PC-9 (cell line): ENCODE measurements at regions not wholly inside any gene's neighbourhood (a gene's known extent, or its start where the extent isn't known, plus 50 kb on each side); places are given as distances from the start of the nearest gene placed in this dataset.

Source experiments
- BruUV-seq: library from RNA; stranded (reverse); fragments of 400-500 nt; replicated peaks from 2 replicates; lab custom pipeline; 2021; lab: Mats Ljungman, UMichigan
- CTCF ChIA-PET: fragments of 300-600 bp; sonication (Branson Sonifier 250); formaldehyde crosslinking; loops from one replicate; lab custom pipeline; 2022; ENCODE audit warnings: antibody characterized with exemption; lab: Charles Lee
- POLR2A ChIA-PET: fragments of 300-600 bp; sonication (Branson Sonifier 250); formaldehyde crosslinking; loops from one replicate; lab custom pipeline; 2022; ENCODE audit warnings: antibody characterized with exemption; ENCODE audit not compliant: unreplicated experiment; lab: Charles Lee
- DNase-seq, 2 experiments: peaks; one replicate each; pipeline versions ENCODE4 v3.0.0 to v3.0.0-alpha.2; 2015 to 2022; ENCODE audit warnings: mixed read lengths in 1 of 2
- H2AFZ ChIP-seq: fragments of 200-600 bp; sonication (generic); 2 replicates; pipeline ENCODE4 v1.8.1; 2017; ENCODE audit warnings: antibody characterized with exemption
- H3F3A ChIP-seq: fragments of 200-600 bp; sonication (generic); 2 replicates; pipeline ENCODE4 v1.8.1; 2017; ENCODE audit warnings: antibody characterized with exemption, mild to moderate bottlenecking, low read depth; ENCODE audit not compliant: insufficient read depth
- H3K27ac ChIP-seq: fragments of 200-600 bp; sonication (generic); 2 replicates; pipeline ENCODE4 v1.6.1; 2016; ENCODE audit warnings: mixed run types
- H3K27me3 ChIP-seq: fragments of 200-600 bp; sonication (generic); 2 replicates; pipeline ENCODE4 v1.6.1; 2016; ENCODE audit warnings: low read depth, mixed run types; ENCODE audit not compliant: insufficient read depth
- H3K36me3 ChIP-seq: fragments of 200-600 bp; sonication (generic); 2 replicates; pipeline ENCODE4 v1.6.1; 2016; ENCODE audit warnings: low read depth, mixed run types
- H3K4me1 ChIP-seq: fragments of 200-600 bp; sonication (generic); replicated peaks from 2 replicates; pipeline ENCODE4 v1.6.1; 2016; ENCODE audit warnings: mixed run types; ENCODE audit not compliant: insufficient read depth
- H3K4me2 ChIP-seq: fragments of 200-600 bp; sonication (generic); 2 replicates; pipeline ENCODE4 v1.6.1; 2017; ENCODE audit warnings: mixed run types
- H3K4me3 ChIP-seq: fragments of 200-600 bp; sonication (generic); 2 replicates; pipeline ENCODE4 v1.6.1; 2016; ENCODE audit warnings: mixed run types
- H3K79me2 ChIP-seq: fragments of 200-600 bp; sonication (generic); 2 replicates; pipeline ENCODE4 v1.6.1; 2017; ENCODE audit warnings: low read depth, mixed run types
- H3K9me2 ChIP-seq: fragments of 200-600 bp; sonication (generic); 2 replicates; pipeline ENCODE4 v1.8.1; 2017; ENCODE audit warnings: mild to moderate bottlenecking; ENCODE audit not compliant: insufficient read depth
- H3K9me3 ChIP-seq: fragments of 200-600 bp; sonication (generic); 2 replicates; pipeline ENCODE4 v1.8.1; 2016; ENCODE audit warnings: low read depth; ENCODE audit not compliant: insufficient read depth
- H4K20me1 ChIP-seq: fragments of 200-600 bp; sonication (generic); 2 replicates; pipeline ENCODE4 v1.8.1; 2017; ENCODE audit not compliant: insufficient read depth
- EZH2 ChIP-seq: fragments of 200-600 bp; sonication (generic); IDR thresholded peaks from 2 replicates; pipeline ENCODE4 v1.8.0; 2017; ENCODE audit warnings: antibody characterized with exemption, low read depth
- intact Hi-C: fragments of 100-400 bp; cut with micrococcal nuclease; formaldehyde crosslinking; loops from one replicate; pipeline ENCODE4 v1.10.0; 2022; ENCODE audit not compliant: unreplicated experiment
- TF ChIP-seq, protein P1 (sequence below): fragments of 200-600 bp; sonication (generic); conservative IDR thresholded peaks from 2 replicates; pipeline ENCODE4 v1.6.1; 2017; ENCODE audit warnings: mixed run types, antibody characterized with exemption, mild to moderate bottlenecking, moderate library complexity

DNA sequence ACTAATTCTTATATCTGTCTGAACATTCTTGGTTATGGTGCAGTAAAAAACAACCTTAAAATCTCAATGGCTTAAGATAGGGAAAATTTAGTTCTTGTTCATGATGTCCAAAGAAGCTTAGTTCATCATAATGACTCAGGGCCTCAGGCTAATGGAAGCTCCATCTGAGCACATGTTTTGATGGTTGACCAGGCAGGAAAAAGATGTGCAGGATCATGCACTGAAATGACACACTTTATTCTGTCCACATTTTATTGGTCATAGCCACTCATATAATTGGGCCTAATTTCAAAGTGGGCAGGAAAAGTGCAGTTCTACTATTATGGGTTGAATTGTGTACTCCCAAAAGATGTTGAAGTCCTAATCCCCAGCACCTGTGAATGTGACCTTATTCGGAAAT is 198.2 kb downstream of the CENPF start:
- H2AFZ ChIP-seq, result no peak overlapping the region
- POLR2A ChIA-PET, result no interaction called here
- H4K20me1 ChIP-seq, result no peaks in the 10 kb centered on the region
- no peaks in the 10 kb centered on the region; the same call in 1 of the 2 replicates for H3K9me2 ChIP-seq
- peaks cover 7% of the 10 kb centered on the region; the same call in 1 of the 2 replicates for H3K9me3 ChIP-seq
- H3K27me3 ChIP-seq, result no peaks in the 10 kb centered on the region
- no peaks in the 10 kb centered on the region for H3F3A ChIP-seq
- intact Hi-C loops, result loop anchor here (10.0 kb wide), 1 partner anchor 724 kb away; no protein-coding TSS in a partner anchor
- DNase-seq, result no peak
- H3K4me1 ChIP-seq, result no peaks in the 10 kb centered on the region
- H3K36me3 ChIP-seq, result no peaks in the 10 kb centered on the region
- CTCF ChIA-PET, result no interaction called here
- no peaks in the 10 kb centered on the region for H3K79me2 ChIP-seq
- BruUV-seq, result no TSS peak
- H3K27ac ChIP-seq, result no peak overlapping the region
- TF ChIP-seq, protein P1, sequence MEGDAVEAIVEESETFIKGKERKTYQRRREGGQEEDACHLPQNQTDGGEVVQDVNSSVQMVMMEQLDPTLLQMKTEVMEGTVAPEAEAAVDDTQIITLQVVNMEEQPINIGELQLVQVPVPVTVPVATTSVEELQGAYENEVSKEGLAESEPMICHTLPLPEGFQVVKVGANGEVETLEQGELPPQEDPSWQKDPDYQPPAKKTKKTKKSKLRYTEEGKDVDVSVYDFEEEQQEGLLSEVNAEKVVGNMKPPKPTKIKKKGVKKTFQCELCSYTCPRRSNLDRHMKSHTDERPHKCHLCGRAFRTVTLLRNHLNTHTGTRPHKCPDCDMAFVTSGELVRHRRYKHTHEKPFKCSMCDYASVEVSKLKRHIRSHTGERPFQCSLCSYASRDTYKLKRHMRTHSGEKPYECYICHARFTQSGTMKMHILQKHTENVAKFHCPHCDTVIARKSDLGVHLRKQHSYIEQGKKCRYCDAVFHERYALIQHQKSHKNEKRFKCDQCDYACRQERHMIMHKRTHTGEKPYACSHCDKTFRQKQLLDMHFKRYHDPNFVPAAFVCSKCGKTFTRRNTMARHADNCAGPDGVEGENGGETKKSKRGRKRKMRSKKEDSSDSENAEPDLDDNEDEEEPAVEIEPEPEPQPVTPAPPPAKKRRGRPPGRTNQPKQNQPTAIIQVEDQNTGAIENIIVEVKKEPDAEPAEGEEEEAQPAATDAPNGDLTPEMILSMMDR, result no peak
- TF ChIP-seq EZH2, result no peak
- no peak overlapping the region for H3K4me2 ChIP-seq
- no peak overlapping the region for H3K4me3 ChIP-seq

GRCh38 chr1:214808845-214809460 is 206.0 kb downstream of the CENPF start:
- no peaks in the 10 kb centered on the region for H3K4me1 ChIP-seq
- intact Hi-C loops, result loop anchor here (5.0 to 10.0 kb wide), 2 partner anchors 338 to 716 kb away; no protein-coding TSS in a partner anchor
- DNase-seq, result no peak
- BruUV-seq, result no TSS peak
- POLR2A ChIA-PET, result no interaction called here
- no peaks in the 10 kb centered on the region for H3F3A ChIP-seq
- no peaks in the 10 kb centered on the region for H3K9me2 ChIP-seq
- no peaks in the 10 kb centered on the region for H4K20me1 ChIP-seq
- no peaks in the 10 kb centered on the region for H3K79me2 ChIP-seq
- H3K4me3 ChIP-seq, result no peak overlapping the region
- no peaks in the 10 kb centered on the region for H3K27me3 ChIP-seq
- peaks cover 11% of the 10 kb centered on the region; the same call in 1 of the 2 replicates for H3K9me3 ChIP-seq
- no peak for TF ChIP-seq EZH2
- TF ChIP-seq, protein P1, result peak; percentile 55
- no peak overlapping the region for H3K4me2 ChIP-seq
- no peak overlapping the region for H3K27ac ChIP-seq
- H2AFZ ChIP-seq, result no peak overlapping the region
- CTCF ChIA-PET, result interaction anchor here (0.8 kb wide), 1 partner anchor 339 kb away, joined by 3 read pairs; no protein-coding TSS in a partner anchor
- no peaks in the 10 kb centered on the region for H3K36me3 ChIP-seq

- Histone ChIP-seq H3K9me3 (no peaks in the 10 kb centered on the region), H3K4me1 (no peaks in the 10 kb centered on the region), H3K9me2 (no peaks in the 10 kb centered on the region), H3K27me3 (no peaks in the 10 kb centered on the region), H3K36me3 (no peaks in the 10 kb centered on the region), H2AFZ (no peak overlapping the region), H3K27ac (no peak overlapping the region), H3F3A (no peaks in the 10 kb centered on the region), H3K4me2 (no peak overlapping the region), H3K79me2 (no peaks in the 10 kb centered on the region), H3K4me3 (no peak overlapping the region), H4K20me1 (no peaks in the 10 kb centered on the region)
- ChIA-PET POLR2A (no interaction called here), CTCF (no interaction called here)
- intact Hi-C loops, result no loop called here
- no peak for DNase-seq
- BruUV-seq, result no TSS peak
- TF ChIP-seq, protein P1, result peak; percentile 25; the same call in 1 of the 2 replicates
- no peak for TF ChIP-seq EZH2
Measured at GRCh38 chr1:214816603-214817002, 213.6 kb downstream of the CENPF start.
